Vagina (tissue), 2 donors: ENCODE measurements at regions not wholly inside any gene's neighbourhood (a gene's known extent, or its start where the extent isn't known, plus 50 kb on each side); places are given as distances from the start of the nearest gene placed in this dataset.

Experiments
- DNase-seq, 2 donors: peaks; one replicate each; pipeline ENCODE4 v3.0.0-alpha.2; 2017; ENCODE audit errors: extremely low spot score in 2 of 2
- H3K27ac ChIP-seq: fragments of 200-600 bp; sonication (generic); one replicate; pipeline ENCODE4 v1.5.1; 2019
- H3K27me3 ChIP-seq: fragments of 200-600 bp; sonication (generic); one replicate; pipeline ENCODE4 v1.5.1; 2019
- H3K36me3 ChIP-seq, 2 donors: fragments of 200-600 bp; sonication (generic); one replicate each; pipeline ENCODE4 v1.5.1; 2017 to 2019
- H3K4me1 ChIP-seq: fragments of 200-600 bp; sonication (generic); one replicate; pipeline ENCODE4 v1.5.1; 2019
- H3K4me3 ChIP-seq, 2 donors: fragments of 200-600 bp; sonication (generic); 1 replicate in 1 of 2; 2 replicates in 1 of 2; pipeline ENCODE4 v1.5.1; 2016 to 2019
- H3K9me3 ChIP-seq: fragments of 200-600 bp; sonication (generic); one replicate; pipeline ENCODE4 v1.5.1; 2019
- POLR2A ChIP-seq, 2 donors: fragments of 450-650 bp; IDR thresholded peaks; one replicate each; pipeline ENCODE4 v1.6.1; 2017; ENCODE audit warnings: antibody characterized with exemption in 2 of 2, mild to moderate bottlenecking in 2 of 2, moderate library complexity in 2 of 2
- POLR2AphosphoS5 ChIP-seq, 2 donors: sonication (generic); formaldehyde crosslinking; IDR thresholded peaks; one replicate each; pipeline ENCODE4 v1.9.0; 2017; ENCODE audit warnings: antibody characterized with exemption in 2 of 2, mild to moderate bottlenecking in 2 of 2, low read depth in 1 of 2; ENCODE audit not compliant: insufficient read depth in 1 of 2
- intact Hi-C: fragments of 100-400 bp; cut with DNase I; formaldehyde crosslinking; loops from one replicate; pipeline ENCODE4 v1.15.1; 2023
- TF ChIP-seq, protein P1 (sequence below), 3 experiments: fragments of 450-650 bp in 2 of 3; fragments of 200-600 bp in 1 of 3; sonication (generic) in 1 of 3; IDR thresholded peaks; one replicate each; pipeline ENCODE4 v1.5.1; 2017 to 2019; ENCODE audit warnings: antibody characterized with exemption in 3 of 3, mild to moderate bottlenecking in 2 of 3, moderate library complexity in 2 of 3

GRCh38 chr12:107526555-107527180 lies 158.9 kb upstream of the PWP1 start:
- Histone ChIP-seq H3K9me3 (no peaks in the 10 kb centered on the region), H3K4me3 (no peak overlapping the region), H3K4me1 (no peaks in the 10 kb centered on the region), H3K36me3 (no peaks in the 10 kb centered on the region), H3K27ac (no peak overlapping the region), H3K27me3 (no peaks in the 10 kb centered on the region)
- no peak for DNase-seq
- TF ChIP-seq, protein P1, sequence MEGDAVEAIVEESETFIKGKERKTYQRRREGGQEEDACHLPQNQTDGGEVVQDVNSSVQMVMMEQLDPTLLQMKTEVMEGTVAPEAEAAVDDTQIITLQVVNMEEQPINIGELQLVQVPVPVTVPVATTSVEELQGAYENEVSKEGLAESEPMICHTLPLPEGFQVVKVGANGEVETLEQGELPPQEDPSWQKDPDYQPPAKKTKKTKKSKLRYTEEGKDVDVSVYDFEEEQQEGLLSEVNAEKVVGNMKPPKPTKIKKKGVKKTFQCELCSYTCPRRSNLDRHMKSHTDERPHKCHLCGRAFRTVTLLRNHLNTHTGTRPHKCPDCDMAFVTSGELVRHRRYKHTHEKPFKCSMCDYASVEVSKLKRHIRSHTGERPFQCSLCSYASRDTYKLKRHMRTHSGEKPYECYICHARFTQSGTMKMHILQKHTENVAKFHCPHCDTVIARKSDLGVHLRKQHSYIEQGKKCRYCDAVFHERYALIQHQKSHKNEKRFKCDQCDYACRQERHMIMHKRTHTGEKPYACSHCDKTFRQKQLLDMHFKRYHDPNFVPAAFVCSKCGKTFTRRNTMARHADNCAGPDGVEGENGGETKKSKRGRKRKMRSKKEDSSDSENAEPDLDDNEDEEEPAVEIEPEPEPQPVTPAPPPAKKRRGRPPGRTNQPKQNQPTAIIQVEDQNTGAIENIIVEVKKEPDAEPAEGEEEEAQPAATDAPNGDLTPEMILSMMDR (IDR thresholded peaks at IDR 0.05) = no peak
- intact Hi-C loops = no loop called here

GRCh38 chr12:107528731-107529365 lies 156.8 kb upstream of the PWP1 start:
- DNase-seq = no peak
- no peaks in the 10 kb centered on the region for H3K27me3 ChIP-seq
- no peak overlapping the region for H3K4me3 ChIP-seq
- H3K9me3 ChIP-seq = no peaks in the 10 kb centered on the region
- TF ChIP-seq POLR2A (IDR thresholded peaks at IDR 0.05) (no peak), POLR2AphosphoS5 (IDR thresholded peaks at IDR 0.05; ENCODE audit: insufficient read depth in 1 of 2, low read depth in 1 of 2) (no peak)
- H3K27ac ChIP-seq = no peak overlapping the region
- intact Hi-C loops = no loop called here
- no peaks in the 10 kb centered on the region for H3K4me1 ChIP-seq
- H3K36me3 ChIP-seq = no peaks in the 10 kb centered on the region

- TF ChIP-seq, protein P1 (IDR thresholded peaks at IDR 0.05) = no peak
- TF ChIP-seq POLR2AphosphoS5 (IDR thresholded peaks at IDR 0.05; ENCODE audit: insufficient read depth in 1 of 2, low read depth in 1 of 2) (no peak), POLR2A (IDR thresholded peaks at IDR 0.05) (no peak)
- no peak for DNase-seq
- Histone ChIP-seq H3K27me3 (no peaks in the 10 kb centered on the region), H3K4me3 (no peak overlapping the region), H3K36me3 (no peaks in the 10 kb centered on the region), H3K9me3 (no peaks in the 10 kb centered on the region), H3K27ac (no peak overlapping the region), H3K4me1 (no peaks in the 10 kb centered on the region)
- intact Hi-C loops = no loop called here
Observed at GRCh38 chr12:107529991-107530390, 155.6 kb upstream of the PWP1 start.

DNA sequence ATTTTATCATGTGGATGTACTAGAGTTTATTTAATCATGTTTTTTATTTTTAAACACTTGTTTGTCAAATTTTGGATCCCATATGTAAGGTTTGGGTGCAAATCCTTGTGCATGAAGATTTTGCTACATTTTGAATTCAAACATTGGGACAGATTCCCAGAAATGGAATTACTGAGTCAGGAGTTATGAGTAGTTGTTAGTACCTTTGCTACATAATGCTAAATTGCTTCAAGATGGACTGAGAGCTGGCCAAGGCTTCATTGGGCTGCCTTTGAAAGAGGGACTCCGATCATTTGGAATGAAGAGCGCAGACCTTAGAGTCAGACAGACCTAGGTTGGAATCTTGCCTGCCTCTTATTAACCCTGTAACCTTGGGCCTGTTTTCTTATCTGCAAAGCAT lies 154.9 kb upstream of the PWP1 start:
- Histone ChIP-seq H3K27ac (no peak overlapping the region), H3K4me1 (no peaks in the 10 kb centered on the region), H3K4me3 (no peak overlapping the region), H3K36me3 (no peaks in the 10 kb centered on the region), H3K27me3 (no peaks in the 10 kb centered on the region), H3K9me3 (no peaks in the 10 kb centered on the region)
- intact Hi-C loops = no loop called here
- no peak for DNase-seq
- TF ChIP-seq POLR2A (IDR thresholded peaks at IDR 0.05) (no peak), POLR2AphosphoS5 (IDR thresholded peaks at IDR 0.05; ENCODE audit: insufficient read depth in 1 of 2, low read depth in 1 of 2) (no peak)
- TF ChIP-seq, protein P1 (IDR thresholded peaks at IDR 0.05) = no peak

- intact Hi-C loops = no loop called here
Observed at GRCh38 chr12:107533218-107533617, 152.4 kb upstream of the PWP1 start.

More at GRCh38 chr12:107533218-107533617, 152.4 kb upstream of the PWP1 start:
- Histone ChIP-seq H3K27me3 (no peaks in the 10 kb centered on the region), H3K4me1 (no peaks in the 10 kb centered on the region), H3K9me3 (no peaks in the 10 kb centered on the region), H3K27ac (no peak overlapping the region), H3K36me3 (no peaks in the 10 kb centered on the region), H3K4me3 (no peak overlapping the region)
- no peak for DNase-seq
- TF ChIP-seq POLR2AphosphoS5 (IDR thresholded peaks at IDR 0.05; ENCODE audit: insufficient read depth in 1 of 2, low read depth in 1 of 2) = no peak
- TF ChIP-seq, protein P1 (IDR thresholded peaks at IDR 0.05) = no peak
- TF ChIP-seq POLR2A (IDR thresholded peaks at IDR 0.05) = no peak
